Activated B cell treated with CpG ODN at 0.5 μM for 24 hours (primary cell): ENCODE measurements at regions not wholly inside any gene's neighbourhood (a gene's known extent, or its start where the extent isn't known, plus 50 kb on each side); places are given as distances from the start of the nearest gene placed in this dataset.

Experiments
- ATAC-seq: fragments of 200-7000 bp; cut with Tn5 transposase; one replicate; pipeline ENCODE4 v1.10.0; 2021; ENCODE audit warnings: low read depth, mild to moderate bottlenecking, moderate library complexity
- CTCF ChIA-PET: fragments of 350-600 bp; sonication (Branson Sonifier 250); formaldehyde crosslinking; loops from one replicate; lab custom pipeline; 2021; ENCODE audit warnings: antibody characterized with exemption; lab: Charles Lee
- POLR2A ChIA-PET: fragments of 350-600 bp; sonication (Branson Sonifier 250); formaldehyde crosslinking; loops from one replicate; lab custom pipeline; 2021; ENCODE audit warnings: antibody characterized with exemption; lab: Charles Lee
- DNase-seq: peaks from one replicate; pipeline ENCODE4 v3.0.0; 2022
- H3K27ac Mint-ChIP-seq: one replicate; pipeline ENCODE4 v1.8.0; 2020; ENCODE audit warnings: mixed read lengths
- H3K27me3 Mint-ChIP-seq: one replicate; pipeline ENCODE4 v1.8.0; 2021; ENCODE audit warnings: mixed read lengths
- H3K36me3 Mint-ChIP-seq: one replicate; pipeline ENCODE4 v1.8.0; 2021; ENCODE audit warnings: low read depth, mixed read lengths
- H3K4me1 Mint-ChIP-seq: one replicate; pipeline ENCODE4 v1.8.0; 2021; ENCODE audit warnings: mixed read lengths
- H3K4me3 Mint-ChIP-seq: one replicate; pipeline ENCODE4 v1.8.0; 2020; ENCODE audit warnings: mild to moderate bottlenecking, mixed read lengths
- H3K9me3 Mint-ChIP-seq: one replicate; pipeline ENCODE4 v1.8.0; 2020; ENCODE audit warnings: mixed read lengths
- intact Hi-C: fragments of 100-400 bp; cut with micrococcal nuclease; formaldehyde crosslinking; loops from one replicate; pipeline ENCODE4 v1.15.1; 2024
- TF ChIP-seq, protein P1 (sequence below): fragments of 200-600 bp; IDR thresholded peaks from one replicate; pipeline ENCODE4 v1.8.0; 2022; ENCODE audit warnings: antibody characterized with exemption, mild to moderate bottlenecking

DNA sequence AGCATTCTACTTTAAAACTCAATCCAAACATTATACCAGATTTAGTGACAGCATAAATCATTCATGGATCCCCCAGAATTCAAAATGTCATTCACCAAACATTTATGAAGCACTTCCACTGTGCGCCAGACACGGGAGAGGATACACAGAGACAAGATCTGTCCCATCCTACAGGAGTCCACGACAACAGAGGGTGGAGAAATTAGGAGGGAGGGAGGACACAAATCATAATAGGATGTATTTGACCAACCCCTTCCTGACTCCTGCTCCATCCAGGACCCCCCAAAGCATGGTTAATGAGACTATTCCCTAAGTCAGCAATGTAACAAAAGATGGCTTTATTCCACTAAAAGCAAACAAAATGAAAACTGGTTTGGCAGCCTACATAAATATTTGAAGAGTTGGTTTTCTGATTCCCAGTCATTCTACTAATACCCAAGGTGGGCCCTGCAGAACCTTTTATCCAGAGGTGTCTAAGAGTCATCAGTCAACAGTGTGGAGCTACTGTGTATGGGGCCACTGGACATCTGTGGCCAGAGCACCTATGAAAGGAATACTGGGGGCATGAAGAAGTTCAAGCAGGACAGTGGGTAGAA lies 62.8 kb upstream of the DOCK9 start:
- H3K9me3 Mint-ChIP-seq = peaks cover 3% of the 10 kb centered on the region
- ChIA-PET POLR2A (no interaction called here), CTCF (no interaction called here)
- intact Hi-C loops = no loop called here
- peaks cover 42% of the 10 kb centered on the region for H3K27me3 Mint-ChIP-seq
- TF ChIP-seq, protein P1, sequence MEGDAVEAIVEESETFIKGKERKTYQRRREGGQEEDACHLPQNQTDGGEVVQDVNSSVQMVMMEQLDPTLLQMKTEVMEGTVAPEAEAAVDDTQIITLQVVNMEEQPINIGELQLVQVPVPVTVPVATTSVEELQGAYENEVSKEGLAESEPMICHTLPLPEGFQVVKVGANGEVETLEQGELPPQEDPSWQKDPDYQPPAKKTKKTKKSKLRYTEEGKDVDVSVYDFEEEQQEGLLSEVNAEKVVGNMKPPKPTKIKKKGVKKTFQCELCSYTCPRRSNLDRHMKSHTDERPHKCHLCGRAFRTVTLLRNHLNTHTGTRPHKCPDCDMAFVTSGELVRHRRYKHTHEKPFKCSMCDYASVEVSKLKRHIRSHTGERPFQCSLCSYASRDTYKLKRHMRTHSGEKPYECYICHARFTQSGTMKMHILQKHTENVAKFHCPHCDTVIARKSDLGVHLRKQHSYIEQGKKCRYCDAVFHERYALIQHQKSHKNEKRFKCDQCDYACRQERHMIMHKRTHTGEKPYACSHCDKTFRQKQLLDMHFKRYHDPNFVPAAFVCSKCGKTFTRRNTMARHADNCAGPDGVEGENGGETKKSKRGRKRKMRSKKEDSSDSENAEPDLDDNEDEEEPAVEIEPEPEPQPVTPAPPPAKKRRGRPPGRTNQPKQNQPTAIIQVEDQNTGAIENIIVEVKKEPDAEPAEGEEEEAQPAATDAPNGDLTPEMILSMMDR = no peak
- ATAC-seq (no peak), DNase-seq (no peak)
- peaks cover 3% of the 10 kb centered on the region for H3K36me3 Mint-ChIP-seq
- H3K4me3 Mint-ChIP-seq = no peak overlapping the region
- peaks cover 8% of the 10 kb centered on the region for H3K4me1 Mint-ChIP-seq
- no peak overlapping the region for H3K27ac Mint-ChIP-seq

DNA sequence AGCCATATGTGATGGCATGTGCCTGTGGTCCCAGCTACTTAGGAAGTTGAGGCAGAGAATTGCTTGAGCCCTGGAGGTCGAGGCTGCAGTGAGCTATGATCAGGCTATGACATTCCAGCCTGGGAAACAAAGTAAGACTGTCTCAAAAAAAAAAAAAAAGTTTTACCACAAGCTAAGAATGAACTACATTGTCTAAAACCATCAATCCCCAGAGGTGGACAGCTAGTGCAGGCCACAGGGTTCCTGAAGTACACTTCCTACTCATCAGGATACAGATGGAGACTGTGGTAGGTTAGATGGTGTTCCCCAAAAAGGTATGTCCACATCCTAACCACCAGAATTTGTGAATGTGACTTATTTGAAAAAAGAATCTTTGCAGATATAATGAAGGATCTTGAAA lies 63.5 kb upstream of the DOCK9 start:
- H3K36me3 Mint-ChIP-seq = no peaks in the 10 kb centered on the region
- no peak overlapping the region for H3K27ac Mint-ChIP-seq
- intact Hi-C loops = no loop called here
- ChIA-PET CTCF (no interaction called here), POLR2A (no interaction called here)
- ATAC-seq = no peak
- no peaks in the 10 kb centered on the region for H3K9me3 Mint-ChIP-seq
- TF ChIP-seq, protein P1 = no peak
- H3K27me3 Mint-ChIP-seq = peaks cover 43% of the 10 kb centered on the region
- no peak overlapping the region for H3K4me3 Mint-ChIP-seq
- DNase-seq = no peak
- peaks cover 13% of the 10 kb centered on the region for H3K4me1 Mint-ChIP-seq

DNA sequence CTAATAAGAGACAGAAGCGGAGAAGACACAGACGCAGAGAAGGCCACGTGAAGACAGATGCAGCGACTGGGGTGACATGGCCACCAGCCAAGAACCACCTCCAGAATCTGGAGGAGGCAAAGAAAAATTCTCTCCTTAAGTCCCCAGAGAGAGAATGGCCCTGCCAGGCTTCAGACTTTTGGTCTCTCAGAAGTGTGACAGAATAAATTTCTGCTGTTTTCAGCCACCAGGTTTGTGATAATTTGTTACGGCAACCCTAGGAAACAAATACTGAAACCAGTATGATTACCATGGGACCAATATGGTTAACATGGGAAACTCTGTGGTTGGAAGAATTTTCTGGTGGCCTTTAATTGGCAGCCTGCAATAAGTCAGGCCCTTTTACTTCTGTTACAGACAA lies 63.9 kb upstream of the DOCK9 start:
- ATAC-seq (no peak), DNase-seq (no peak)
- no peak overlapping the region for H3K27ac Mint-ChIP-seq
- no peaks in the 10 kb centered on the region for H3K36me3 Mint-ChIP-seq
- TF ChIP-seq, protein P1 = no peak
- POLR2A ChIA-PET = no interaction called here
- intact Hi-C loops = no loop called here
- peaks cover 45% of the 10 kb centered on the region for H3K27me3 Mint-ChIP-seq
- no peaks in the 10 kb centered on the region for H3K9me3 Mint-ChIP-seq
- H3K4me3 Mint-ChIP-seq = no peak overlapping the region
- peaks cover 18% of the 10 kb centered on the region for H3K4me1 Mint-ChIP-seq
- CTCF ChIA-PET = no interaction called here

DNA sequence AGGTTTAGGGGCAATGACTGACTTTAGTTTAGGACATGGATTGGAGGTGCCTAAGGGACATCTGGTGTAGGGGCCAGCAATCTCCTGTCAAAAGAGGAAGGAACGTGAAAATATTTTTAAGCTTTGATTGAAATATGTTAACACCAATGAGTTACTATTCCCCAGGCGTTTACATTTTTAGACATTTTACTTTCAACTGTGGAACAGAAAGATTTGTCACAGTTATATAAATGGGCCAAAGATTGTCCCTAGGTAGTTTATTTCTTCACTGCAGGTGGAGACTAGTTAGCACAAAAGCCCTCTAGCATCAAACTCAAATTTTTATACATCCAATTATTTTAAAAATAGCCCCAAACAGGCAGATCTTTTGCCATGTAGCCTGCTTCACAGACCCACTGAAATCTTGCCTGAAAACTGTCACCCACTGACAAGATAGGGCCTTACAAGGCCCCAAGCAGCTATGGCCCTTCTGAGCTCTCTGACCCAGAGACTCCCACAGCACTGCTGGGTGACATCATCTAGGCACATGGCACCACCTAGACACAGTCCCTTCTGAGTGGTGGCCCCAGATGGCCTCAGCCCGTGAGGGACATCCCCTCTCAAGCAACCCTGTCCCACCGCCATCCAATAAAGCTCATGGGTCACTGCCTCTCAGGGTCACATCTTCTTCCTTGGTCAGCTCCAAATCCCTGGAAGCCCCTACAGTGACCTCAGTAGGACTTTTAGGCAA lies 64.8 kb upstream of the DOCK9 start:
- Mint-ChIP-seq H3K4me3 (no peak overlapping the region), H3K9me3 (no peaks in the 10 kb centered on the region), H3K4me1 (peaks cover 19% of the 10 kb centered on the region), H3K36me3 (no peaks in the 10 kb centered on the region), H3K27ac (no peak overlapping the region), H3K27me3 (peaks cover 47% of the 10 kb centered on the region)
- CTCF ChIA-PET = no interaction called here
- no peak for ATAC-seq
- intact Hi-C loops = no loop called here
- TF ChIP-seq, protein P1 = no peak
- no peak for DNase-seq
- POLR2A ChIA-PET = no interaction called here

DNA sequence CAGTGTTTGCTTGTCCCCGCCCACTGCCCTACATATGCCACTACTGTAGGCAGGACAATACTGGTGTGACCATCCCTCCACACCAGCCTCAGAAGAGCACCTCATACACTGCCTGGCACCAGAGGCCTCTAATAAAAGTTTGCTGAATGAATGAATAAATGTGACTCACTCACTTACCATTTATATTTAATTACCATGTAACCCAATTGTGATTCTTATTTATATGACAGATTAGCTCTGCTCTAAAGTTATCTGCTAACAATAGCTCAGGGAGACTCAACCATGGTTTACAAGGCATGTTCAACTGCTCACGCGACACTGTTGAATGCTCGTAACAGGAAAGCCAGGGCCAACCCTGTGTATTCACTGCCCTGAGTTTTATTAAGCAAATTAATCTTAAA lies 66.0 kb upstream of the DOCK9 start:
- no peak for ATAC-seq
- Mint-ChIP-seq H3K4me1 (peaks cover 19% of the 10 kb centered on the region), H3K27me3 (peaks cover 55% of the 10 kb centered on the region), H3K27ac (no peak overlapping the region), H3K4me3 (no peak overlapping the region), H3K36me3 (no peaks in the 10 kb centered on the region), H3K9me3 (no peaks in the 10 kb centered on the region)
- no peak for DNase-seq
- TF ChIP-seq, protein P1 = no peak
- intact Hi-C loops = no loop called here
- POLR2A ChIA-PET = no interaction called here
- CTCF ChIA-PET = no interaction called here
